ENCODE measurements at regions not wholly inside any gene's neighbourhood (a gene's known extent, or its start where the extent isn't known, plus 50 kb on each side); places are given as distances from the start of the nearest gene placed in this dataset.
"Not testable (repeated sequence)": the region's sequence is repeated elsewhere in the genome, so short reads cannot be mapped to it uniquely, and the experiment has no call there.

DNA sequence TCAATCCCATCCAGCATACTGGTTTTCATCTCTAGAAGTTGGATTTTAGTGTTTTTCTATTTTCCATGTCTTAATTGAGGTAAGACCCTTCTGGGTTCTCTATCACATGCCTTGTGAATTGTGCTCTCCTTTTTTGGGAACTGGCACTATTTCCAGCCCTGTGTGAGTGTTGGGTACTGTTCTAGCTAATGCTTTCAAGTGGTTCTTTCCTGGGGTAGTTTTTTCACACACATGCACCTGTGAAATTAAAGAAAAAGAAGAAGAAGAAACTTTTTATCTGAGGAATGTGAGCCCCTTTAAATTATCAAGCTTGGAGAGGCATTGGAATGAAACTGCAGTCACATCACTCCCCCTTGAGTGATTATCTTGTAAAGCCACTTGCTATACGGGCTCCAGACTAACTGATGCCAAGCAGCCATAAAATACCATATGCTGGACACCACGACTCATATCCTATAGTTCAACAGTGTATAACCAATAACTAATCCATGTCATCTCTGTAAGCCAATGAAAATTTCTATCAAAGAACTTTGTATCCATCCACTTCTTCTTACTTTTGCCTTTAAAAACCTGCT, 102.4 kb downstream of the FAM72B start:
- TF ChIP-seq, protein P1, sequence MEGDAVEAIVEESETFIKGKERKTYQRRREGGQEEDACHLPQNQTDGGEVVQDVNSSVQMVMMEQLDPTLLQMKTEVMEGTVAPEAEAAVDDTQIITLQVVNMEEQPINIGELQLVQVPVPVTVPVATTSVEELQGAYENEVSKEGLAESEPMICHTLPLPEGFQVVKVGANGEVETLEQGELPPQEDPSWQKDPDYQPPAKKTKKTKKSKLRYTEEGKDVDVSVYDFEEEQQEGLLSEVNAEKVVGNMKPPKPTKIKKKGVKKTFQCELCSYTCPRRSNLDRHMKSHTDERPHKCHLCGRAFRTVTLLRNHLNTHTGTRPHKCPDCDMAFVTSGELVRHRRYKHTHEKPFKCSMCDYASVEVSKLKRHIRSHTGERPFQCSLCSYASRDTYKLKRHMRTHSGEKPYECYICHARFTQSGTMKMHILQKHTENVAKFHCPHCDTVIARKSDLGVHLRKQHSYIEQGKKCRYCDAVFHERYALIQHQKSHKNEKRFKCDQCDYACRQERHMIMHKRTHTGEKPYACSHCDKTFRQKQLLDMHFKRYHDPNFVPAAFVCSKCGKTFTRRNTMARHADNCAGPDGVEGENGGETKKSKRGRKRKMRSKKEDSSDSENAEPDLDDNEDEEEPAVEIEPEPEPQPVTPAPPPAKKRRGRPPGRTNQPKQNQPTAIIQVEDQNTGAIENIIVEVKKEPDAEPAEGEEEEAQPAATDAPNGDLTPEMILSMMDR (IDR thresholded peaks at IDR 0.05) = not testable (repeated sequence)
- not testable (repeated sequence) for TF ChIP-seq POLR2A (IDR thresholded peaks at IDR 0.05)
